Transverse colon (tissue), 4 donors: ENCODE measurements at regions not wholly inside any gene's neighbourhood (a gene's known extent, or its start where the extent isn't known, plus 50 kb on each side); places are given as distances from the start of the nearest gene placed in this dataset.

Source experiments
- DNase-seq: peaks from one replicate; pipeline ENCODE4 v3.0.0-alpha.2; 2019
- H3K27ac ChIP-seq, 4 donors: fragments of 200-600 bp; sonication (generic); 2 replicates each; pipeline ENCODE4 v1.5.1; 2016 to 2018; ENCODE audit warnings: inconsistent platforms in 4 of 4
- H3K27me3 ChIP-seq: fragments of 200-600 bp; sonication (generic); 2 replicates; pipeline ENCODE4 v1.5.1; 2017; ENCODE audit warnings: inconsistent platforms
- H3K36me3 ChIP-seq, 4 donors: fragments of 200-600 bp; sonication (generic); 2 replicates each; pipeline ENCODE4 v1.5.1; 2017 to 2019; ENCODE audit warnings: inconsistent platforms in 4 of 4
- H3K4me1 ChIP-seq, 4 donors: fragments of 200-600 bp; sonication (generic); 2 replicates each; pipeline ENCODE4 v1.5.1; 2017 to 2020; ENCODE audit warnings: inconsistent platforms in 4 of 4
- H3K4me3 ChIP-seq, 4 donors: fragments of 200-600 bp; sonication (generic); 1 replicate in 1 of 4; 2 replicates in 3 of 4; pipeline versions ENCODE4 v1.5.1 to v1.6.1; 2017 to 2019; ENCODE audit warnings: inconsistent platforms in 4 of 4
- H3K9me3 ChIP-seq, 2 donors: fragments of 200-600 bp; sonication (generic); 2 replicates each; pipeline ENCODE4 v1.5.1; 2017 to 2019; ENCODE audit warnings: inconsistent platforms in 2 of 2
- EP300 ChIP-seq: sonication (generic); formaldehyde crosslinking; IDR thresholded peaks from one replicate; pipeline ENCODE4 v1.6.1; 2017; ENCODE audit warnings: antibody characterized with exemption, low read depth
- POLR2A ChIP-seq: fragments of 450-650 bp; IDR thresholded peaks from one replicate; pipeline ENCODE4 v1.6.1; 2016; ENCODE audit warnings: antibody characterized with exemption, mild to moderate bottlenecking, moderate library complexity
- POLR2AphosphoS5 ChIP-seq, 3 donors: sonication (generic); formaldehyde crosslinking; IDR thresholded peaks; one replicate each; pipeline ENCODE4 v1.6.1; 2016; ENCODE audit warnings: antibody characterized with exemption in 3 of 3
- WGBS, 2 donors: methylation state at CpG; one replicate each; pipeline ENCODE4 v1.1.5; 2018; ENCODE audit warnings: low coverage in 1 of 2; 5-methylcytosine and 5-hydroxymethylcytosine counted together
- in situ Hi-C, 4 donors: fragments of 200-750 bp; cut with MboI; loops; one replicate each; pipeline versions ENCODE4 v1.15.0 to v1.15.1; 2017; ENCODE audit warnings: low sequenced_read_pairs in 3 of 4, low pct_ligation_motif_present in 1 of 4, low pct_unique_long_range_greater_than_20kb in 1 of 4
- intact Hi-C: fragments of 100-400 bp; cut with DNase I; formaldehyde crosslinking; loops from one replicate; pipeline ENCODE4 v1.15.1; 2023; ENCODE audit warnings: low total_unique reads
- TF ChIP-seq, protein P1 (sequence below), 5 experiments: fragments of 200-600 bp in 3 of 5; fragments of 450-650 bp in 2 of 5; sonication (generic) in 3 of 5; IDR thresholded peaks; 1 replicate in 2 of 5; 2 replicates in 3 of 5; pipeline ENCODE4 v1.5.1; 2016 to 2017; ENCODE audit warnings: antibody characterized with exemption in 5 of 5, inconsistent platforms in 3 of 5, mild to moderate bottlenecking in 2 of 5, moderate library complexity in 1 of 5

DNA sequence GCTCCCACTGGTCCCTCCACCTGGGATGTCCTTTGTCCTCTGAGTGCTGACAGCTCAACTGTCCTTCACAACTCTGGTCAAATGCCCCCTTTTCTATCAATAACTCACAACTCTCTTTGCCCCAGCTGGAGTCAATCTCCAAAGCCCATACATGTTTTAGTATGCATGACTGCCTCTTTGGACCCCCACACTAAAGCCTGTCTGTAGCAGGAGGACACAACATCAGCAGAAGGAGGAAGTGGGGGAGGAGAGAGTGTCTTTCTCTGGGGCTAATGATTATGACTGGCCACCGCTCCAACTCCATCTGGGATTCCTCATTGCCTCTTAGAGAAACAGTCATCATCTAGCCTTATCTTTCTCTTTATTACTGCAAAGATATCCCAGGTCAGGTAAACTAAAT lies 186.6 kb upstream of the FGGY start:
- Histone ChIP-seq H3K27me3 (no peaks in the 10 kb centered on the region), H3K36me3 (no peaks in the 10 kb centered on the region), H3K4me3 (no peak overlapping the region), H3K4me1 (peaks cover 0 to 4% (median 0%) of the 10 kb centered on the region in 4 donors), H3K27ac (no peak overlapping the region), H3K9me3 (no peaks in the 10 kb centered on the region)
- no peak for DNase-seq
- intact Hi-C loops: no loop called here
- in situ Hi-C loops: no loop called here
- WGBS, 2 donors: 100% methylated on average over 1 of the region's 1 CpG; no CpG with 5 or more reads in 1 of the 2 donors
- TF ChIP-seq POLR2A: no peak
- TF ChIP-seq, protein P1, sequence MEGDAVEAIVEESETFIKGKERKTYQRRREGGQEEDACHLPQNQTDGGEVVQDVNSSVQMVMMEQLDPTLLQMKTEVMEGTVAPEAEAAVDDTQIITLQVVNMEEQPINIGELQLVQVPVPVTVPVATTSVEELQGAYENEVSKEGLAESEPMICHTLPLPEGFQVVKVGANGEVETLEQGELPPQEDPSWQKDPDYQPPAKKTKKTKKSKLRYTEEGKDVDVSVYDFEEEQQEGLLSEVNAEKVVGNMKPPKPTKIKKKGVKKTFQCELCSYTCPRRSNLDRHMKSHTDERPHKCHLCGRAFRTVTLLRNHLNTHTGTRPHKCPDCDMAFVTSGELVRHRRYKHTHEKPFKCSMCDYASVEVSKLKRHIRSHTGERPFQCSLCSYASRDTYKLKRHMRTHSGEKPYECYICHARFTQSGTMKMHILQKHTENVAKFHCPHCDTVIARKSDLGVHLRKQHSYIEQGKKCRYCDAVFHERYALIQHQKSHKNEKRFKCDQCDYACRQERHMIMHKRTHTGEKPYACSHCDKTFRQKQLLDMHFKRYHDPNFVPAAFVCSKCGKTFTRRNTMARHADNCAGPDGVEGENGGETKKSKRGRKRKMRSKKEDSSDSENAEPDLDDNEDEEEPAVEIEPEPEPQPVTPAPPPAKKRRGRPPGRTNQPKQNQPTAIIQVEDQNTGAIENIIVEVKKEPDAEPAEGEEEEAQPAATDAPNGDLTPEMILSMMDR (IDR thresholded peaks at IDR 0.05): no peak
- TF ChIP-seq POLR2AphosphoS5 (IDR thresholded peaks at IDR 0.05): no peak
- no peak for TF ChIP-seq EP300

- 71 to 77% methylated on average over 1 of the region's 1 CpG for WGBS, 2 donors
- DNase-seq: no peak
- in situ Hi-C loops: no loop called here
- Histone ChIP-seq H3K36me3 (no peaks in the 10 kb centered on the region), H3K27ac (no peak overlapping the region), H3K4me3 (no peak overlapping the region), H3K9me3 (no peaks in the 10 kb centered on the region), H3K4me1 (peaks cover 0 to 6% (median 0%) of the 10 kb centered on the region in 4 donors), H3K27me3 (no peaks in the 10 kb centered on the region)
- TF ChIP-seq POLR2A: no peak
- no peak for TF ChIP-seq EP300
- TF ChIP-seq, protein P1 (IDR thresholded peaks at IDR 0.05): no peak
- TF ChIP-seq POLR2AphosphoS5 (IDR thresholded peaks at IDR 0.05): no peak
- intact Hi-C loops: no loop called here
Observed at GRCh38 chr1:59113876-59114457, 182.9 kb upstream of the FGGY start.

GRCh38 chr1:59115865-59116264 lies 181.0 kb upstream of the FGGY start:
- Histone ChIP-seq H3K27ac (no peak overlapping the region), H3K4me3 (no peak overlapping the region), H3K27me3 (no peaks in the 10 kb centered on the region), H3K4me1 (peaks cover 0 to 6% (median 0%) of the 10 kb centered on the region in 4 donors), H3K36me3 (no peaks in the 10 kb centered on the region), H3K9me3 (no peaks in the 10 kb centered on the region)
- no peak for DNase-seq
- TF ChIP-seq POLR2A (no peak), EP300 (no peak), POLR2AphosphoS5 (IDR thresholded peaks at IDR 0.05) (no peak)
- TF ChIP-seq, protein P1 (IDR thresholded peaks at IDR 0.05): no peak
- in situ Hi-C loops: no loop called here
- 23 to 57% methylated on average over 2 of the region's 2 CpGs for WGBS, 2 donors
- intact Hi-C loops: no loop called here

DNA sequence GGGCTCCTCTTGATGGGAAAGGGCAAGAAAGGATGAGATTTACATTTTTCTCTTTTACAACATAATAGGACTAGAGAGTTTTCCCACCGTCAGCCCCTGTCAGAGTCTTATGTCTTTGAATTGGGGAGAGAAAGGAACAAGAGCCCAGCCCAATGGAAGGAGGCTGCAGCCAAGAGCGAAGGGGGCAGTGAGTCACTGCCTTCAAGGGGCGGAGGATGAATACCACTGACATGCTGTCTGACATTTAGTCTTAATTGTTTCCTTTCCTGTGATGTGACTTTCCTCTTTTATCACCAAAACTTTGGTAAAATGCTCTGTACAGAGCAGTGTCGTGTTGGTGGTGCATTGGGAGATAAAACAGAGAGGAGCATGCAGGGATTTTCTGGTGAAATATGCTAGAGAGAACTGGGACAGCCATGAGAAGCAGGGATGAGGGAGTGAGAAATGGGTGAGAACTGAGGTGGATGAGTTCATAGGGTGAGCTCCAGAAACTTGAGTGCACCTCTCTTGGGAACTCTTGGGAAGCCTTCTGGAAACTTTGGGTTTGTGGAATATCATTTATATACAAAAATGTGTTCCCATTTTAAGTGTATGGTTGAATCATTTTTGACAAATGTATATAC lies 179.9 kb upstream of the FGGY start:
- H3K4me1 ChIP-seq: peaks cover 0 to 6% (median 0%) of the 10 kb centered on the region in 4 donors
- H3K4me3 ChIP-seq: no peak overlapping the region
- no peaks in the 10 kb centered on the region for H3K36me3 ChIP-seq
- in situ Hi-C loops (no loop called here), intact Hi-C loops (no loop called here)
- 74 to 83% methylated on average over 1 to 4 of the region's 4 CpGs for WGBS, 2 donors
- no peak overlapping the region for H3K27ac ChIP-seq
- no peaks in the 10 kb centered on the region for H3K27me3 ChIP-seq
- no peak for DNase-seq
- no peak for TF ChIP-seq POLR2AphosphoS5 (IDR thresholded peaks at IDR 0.05)
- TF ChIP-seq, protein P1 (IDR thresholded peaks at IDR 0.05): no peak
- no peak for TF ChIP-seq POLR2A
- TF ChIP-seq EP300: no peak
- no peaks in the 10 kb centered on the region for H3K9me3 ChIP-seq
